Astrocyte of the spinal cord (primary cell): ENCODE measurements at regions not wholly inside any gene's neighbourhood (a gene's known extent, or its start where the extent isn't known, plus 50 kb on each side); places are given as distances from the start of the nearest gene placed in this dataset.
A peak's percentile ranks its signal among the peaks of the same experiment; 100 is the strongest.

Experiments
- DNase-seq: peaks from one replicate; pipeline ENCODE4 v3.0.0; 2011; ENCODE audit warnings: low read depth, low spot score
- H3K4me3 ChIP-seq: 2 replicates; pipeline ENCODE4 v1.5.1; 2011; ENCODE audit warnings: low read depth, mild to moderate bottlenecking, low read length, moderate library complexity
- in situ Hi-C: cut with HindIII; loops from 2 replicates; pipeline ENCODE4 v1.10.0; 2017; ENCODE audit warnings: low sequenced_read_pairs
- TF ChIP-seq, protein P1 (sequence below): IDR thresholded peaks from 2 replicates; pipeline ENCODE4 v1.5.1; 2012; ENCODE audit warnings: low read depth, mild to moderate bottlenecking, low read length, inconsistent platforms

DNA sequence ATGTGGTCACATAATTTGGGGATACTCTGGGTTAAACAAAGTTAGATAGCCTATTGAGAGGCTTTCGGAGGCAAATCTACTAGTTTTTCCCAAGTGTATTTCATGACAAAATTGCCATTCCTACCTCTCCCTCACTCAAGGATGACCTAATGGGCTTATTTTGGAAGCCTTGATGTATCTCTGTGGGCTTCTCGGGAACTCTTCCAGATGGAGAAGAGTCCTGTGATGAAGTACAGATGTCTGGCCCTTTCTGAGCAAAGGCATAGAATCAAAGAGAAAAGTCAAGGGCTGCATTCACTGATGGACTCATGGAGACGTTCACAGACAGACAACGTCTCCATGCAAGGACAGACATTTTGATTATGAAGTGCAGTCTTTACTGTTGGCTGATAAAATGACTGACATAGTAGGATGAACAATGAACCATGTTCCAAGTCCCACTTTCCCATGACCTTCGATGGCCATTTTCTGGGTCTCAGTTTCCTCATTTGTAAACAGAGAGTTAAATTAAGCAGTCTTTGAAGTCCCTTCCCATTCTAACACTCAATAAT lies 347.2 kb upstream of the CD180 start:
- no peak for DNase-seq
- in situ Hi-C loops = no loop called here
- no peak overlapping the region for H3K4me3 ChIP-seq
- TF ChIP-seq, protein P1, sequence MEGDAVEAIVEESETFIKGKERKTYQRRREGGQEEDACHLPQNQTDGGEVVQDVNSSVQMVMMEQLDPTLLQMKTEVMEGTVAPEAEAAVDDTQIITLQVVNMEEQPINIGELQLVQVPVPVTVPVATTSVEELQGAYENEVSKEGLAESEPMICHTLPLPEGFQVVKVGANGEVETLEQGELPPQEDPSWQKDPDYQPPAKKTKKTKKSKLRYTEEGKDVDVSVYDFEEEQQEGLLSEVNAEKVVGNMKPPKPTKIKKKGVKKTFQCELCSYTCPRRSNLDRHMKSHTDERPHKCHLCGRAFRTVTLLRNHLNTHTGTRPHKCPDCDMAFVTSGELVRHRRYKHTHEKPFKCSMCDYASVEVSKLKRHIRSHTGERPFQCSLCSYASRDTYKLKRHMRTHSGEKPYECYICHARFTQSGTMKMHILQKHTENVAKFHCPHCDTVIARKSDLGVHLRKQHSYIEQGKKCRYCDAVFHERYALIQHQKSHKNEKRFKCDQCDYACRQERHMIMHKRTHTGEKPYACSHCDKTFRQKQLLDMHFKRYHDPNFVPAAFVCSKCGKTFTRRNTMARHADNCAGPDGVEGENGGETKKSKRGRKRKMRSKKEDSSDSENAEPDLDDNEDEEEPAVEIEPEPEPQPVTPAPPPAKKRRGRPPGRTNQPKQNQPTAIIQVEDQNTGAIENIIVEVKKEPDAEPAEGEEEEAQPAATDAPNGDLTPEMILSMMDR = no peak

DNA sequence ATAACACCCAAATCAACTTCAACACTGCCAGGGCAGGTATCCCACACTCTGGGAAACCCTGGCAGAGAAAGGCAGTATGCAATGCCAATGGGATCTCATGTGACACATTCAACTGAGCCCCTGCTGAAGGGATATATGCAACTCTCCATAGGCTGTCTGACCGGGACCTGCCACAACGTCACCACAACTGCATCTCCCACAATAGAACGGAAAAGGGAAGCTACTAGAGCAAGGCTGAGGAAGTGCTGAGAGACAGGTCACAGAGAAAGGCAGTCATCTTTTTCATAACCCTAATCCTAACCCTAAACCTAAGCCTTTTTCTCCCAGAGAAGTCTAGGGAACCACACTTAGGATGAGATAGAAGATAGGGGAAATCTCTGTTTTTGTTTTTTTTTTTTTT lies 345.9 kb upstream of the CD180 start:
- in situ Hi-C loops = no loop called here
- no peak for DNase-seq

DNA sequence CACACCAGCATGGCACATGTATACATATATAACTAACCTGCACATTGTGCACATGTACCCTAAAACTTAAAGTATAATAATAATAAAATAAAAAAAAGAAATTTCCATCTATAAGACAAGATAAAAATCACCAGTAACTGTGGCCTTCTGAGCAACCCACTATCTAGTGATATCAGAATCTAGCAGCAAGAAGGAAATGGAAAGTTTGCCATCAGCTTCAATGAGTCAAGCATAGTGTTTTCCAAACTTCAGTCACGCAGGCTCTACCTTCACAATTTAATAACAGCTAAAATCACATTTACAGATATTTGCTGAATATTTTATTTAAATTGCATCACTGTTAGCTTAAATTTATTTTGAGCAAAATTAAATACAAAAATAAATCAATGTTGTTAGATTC lies 345.3 kb upstream of the CD180 start:
- H3K4me3 ChIP-seq = no peak overlapping the region
- TF ChIP-seq, protein P1 = no peak
- in situ Hi-C loops = no loop called here
- DNase-seq = no peak

More for the DNA sequence above, 345.9 kb upstream of the CD180 start:
- TF ChIP-seq, protein P1 = no peak
- H3K4me3 ChIP-seq = no peak overlapping the region

DNA sequence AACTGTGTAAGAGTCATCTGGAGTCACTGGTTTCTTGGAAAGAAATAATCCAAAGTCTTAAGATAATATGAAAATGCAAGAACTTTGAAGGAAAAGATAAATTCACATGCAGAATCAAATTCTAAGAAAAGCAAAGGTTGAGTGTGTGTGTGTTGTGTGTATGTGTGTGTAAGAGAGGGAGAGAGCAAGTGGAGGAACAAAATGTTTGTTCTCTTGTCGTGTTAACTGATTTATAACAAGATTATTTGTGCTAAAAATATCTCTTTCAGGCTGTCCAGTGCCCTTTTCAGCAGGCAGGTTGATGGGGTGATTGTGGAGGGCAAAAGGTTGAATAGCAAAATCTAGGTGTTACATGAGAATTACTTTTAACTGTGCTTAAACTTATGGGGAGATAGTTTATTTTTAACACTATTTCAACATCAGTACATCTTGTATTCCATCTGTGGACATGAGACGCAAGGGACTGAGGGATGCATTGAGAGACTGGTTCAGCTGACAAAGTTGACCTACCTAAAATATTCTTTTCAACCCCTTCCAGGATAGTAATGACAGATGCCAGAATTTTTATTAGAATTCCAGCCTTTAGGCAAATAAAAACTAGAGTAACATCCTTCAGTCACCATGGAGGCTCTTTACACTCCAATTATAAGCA lies 342.4 kb upstream of the CD180 start:
- H3K4me3 ChIP-seq = no peak overlapping the region
- TF ChIP-seq, protein P1 = no peak
- in situ Hi-C loops = no loop called here
- DNase-seq = no peak

DNA sequence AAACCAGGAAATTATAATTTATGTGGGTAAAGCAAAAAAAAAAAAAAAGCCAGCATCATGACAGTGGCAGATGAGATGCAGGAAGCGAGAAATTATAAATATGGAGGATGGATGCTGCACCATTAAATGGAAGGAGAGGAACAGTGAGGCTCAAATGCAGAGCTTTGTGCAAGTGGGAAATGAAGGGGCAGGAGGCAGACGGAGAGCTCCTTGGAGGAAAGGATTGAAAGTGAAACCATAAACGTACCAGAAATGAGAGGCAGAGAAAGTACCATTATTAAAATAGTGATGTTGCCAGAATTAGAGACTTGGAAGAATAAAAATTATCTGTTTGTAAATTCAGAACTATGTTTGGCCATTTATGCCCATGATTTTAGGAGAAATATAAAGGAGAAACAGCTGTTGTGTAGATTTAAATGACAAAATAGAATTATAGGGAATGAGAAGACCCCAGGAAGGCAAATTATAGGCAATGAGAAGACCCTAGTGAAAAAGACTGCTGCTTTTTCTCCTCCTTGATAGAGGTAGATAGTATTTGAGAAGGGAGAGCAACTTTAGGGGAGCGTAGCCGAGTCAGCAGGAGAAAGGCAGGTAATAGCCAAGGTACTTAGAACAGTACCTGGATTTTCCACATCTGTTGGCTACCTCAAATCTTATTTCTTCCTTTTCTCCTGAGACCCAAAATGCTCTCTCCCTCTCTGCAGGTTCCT lies 341.0 kb upstream of the CD180 start:
- TF ChIP-seq, protein P1 = no peak
- DNase-seq = peak; percentile 31
- no peak overlapping the region for H3K4me3 ChIP-seq
- in situ Hi-C loops = no loop called here

DNA sequence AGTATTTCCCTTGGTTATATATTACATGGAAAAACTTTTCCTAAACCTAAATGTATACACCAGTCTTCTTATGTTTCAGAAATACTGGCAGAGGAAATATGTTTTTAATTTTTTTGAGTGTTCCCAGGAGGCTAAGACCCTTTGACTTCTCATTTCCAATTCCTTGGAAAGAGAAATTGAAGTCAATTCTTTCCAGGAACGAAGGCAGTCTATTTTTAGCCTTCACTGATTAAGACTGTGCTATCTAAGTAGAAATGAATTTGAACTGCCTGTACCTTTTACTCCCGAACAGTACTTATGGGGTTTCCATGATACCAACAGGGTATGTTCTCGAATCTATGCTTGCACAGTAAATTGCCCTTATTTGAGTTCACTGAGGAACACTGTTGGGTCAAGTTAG lies 340.3 kb upstream of the CD180 start:
- H3K4me3 ChIP-seq = no peak overlapping the region
- in situ Hi-C loops = no loop called here
- TF ChIP-seq, protein P1 = no peak
- DNase-seq = no peak
